ENCODE measurements at regions not wholly inside any gene's neighbourhood (a gene's known extent, or its start where the extent isn't known, plus 50 kb on each side); places are given as distances from the start of the nearest gene placed in this dataset.

DNA sequence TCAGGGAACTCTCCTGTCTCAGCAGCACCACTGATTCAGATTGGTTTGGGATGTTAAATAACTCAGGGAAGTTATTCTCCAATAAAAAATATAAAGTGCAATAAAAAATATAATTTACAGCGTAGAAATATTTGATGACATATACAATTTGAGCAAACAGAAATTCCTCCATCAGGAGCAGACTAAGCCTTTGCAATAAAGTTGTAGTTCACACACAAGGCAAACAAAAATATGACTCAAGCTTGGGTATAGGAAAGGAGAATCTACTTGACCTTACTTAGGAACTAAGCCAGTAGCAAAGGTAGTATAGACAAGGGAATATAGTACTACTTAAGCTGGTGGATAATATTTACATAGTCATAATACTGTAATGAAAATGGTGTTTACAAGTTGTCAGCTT, 264.1 kb downstream of the KIF21A start:
- Mint-ChIP-seq H3K36me3 (ENCODE audit: insufficient read depth, unreplicated experiment) (no peaks in the 10 kb centered on the region), H3K27me3 (ENCODE audit: unreplicated experiment) (no peaks in the 10 kb centered on the region), H3K9me3 (ENCODE audit: low read depth, unreplicated experiment) (no peaks in the 10 kb centered on the region), H3K4me3 (ENCODE audit: low read depth, unreplicated experiment) (no peak overlapping the region), H3K4me1 (ENCODE audit: low read depth, unreplicated experiment) (no peaks in the 10 kb centered on the region), H3K27ac (ENCODE audit: unreplicated experiment) (no peak overlapping the region)
- DNase-seq: no peak
- intact Hi-C loops (cut with micrococcal nuclease; ENCODE audit: unreplicated experiment): no loop called here
- no peak for TF ChIP-seq CTCF (IDR thresholded peaks at IDR 0.05; ENCODE audit: unreplicated experiment)
- CTCF ChIA-PET: no interaction called here
- BruUV-seq (replicated peaks): no TSS peak

DNA sequence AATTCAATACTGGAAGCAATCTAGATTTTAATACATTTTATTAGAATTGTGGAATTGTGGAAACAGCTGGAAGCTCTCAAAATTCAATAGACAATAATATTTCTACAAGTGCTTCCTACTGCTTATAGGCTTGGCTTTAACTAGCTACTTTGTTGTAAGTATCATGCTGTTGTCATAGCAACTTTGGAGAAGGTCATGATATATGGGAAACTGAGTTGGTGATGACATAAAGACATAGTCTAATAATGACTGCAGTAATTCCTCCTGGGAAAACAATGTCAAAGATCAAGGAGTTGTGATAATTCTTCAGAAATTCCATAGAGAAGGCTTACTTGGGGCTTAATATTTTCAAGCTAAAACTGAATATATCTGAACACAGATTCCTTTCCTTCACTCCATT, 266.6 kb downstream of the KIF21A start:
- no peak overlapping the region for H3K27ac Mint-ChIP-seq (ENCODE audit: unreplicated experiment)
- TF ChIP-seq CTCF (IDR thresholded peaks at IDR 0.05; ENCODE audit: unreplicated experiment): no peak
- H3K4me1 Mint-ChIP-seq (ENCODE audit: low read depth, unreplicated experiment): no peaks in the 10 kb centered on the region
- H3K27me3 Mint-ChIP-seq (ENCODE audit: unreplicated experiment): no peaks in the 10 kb centered on the region
- no TSS peak for BruUV-seq (replicated peaks)
- CTCF ChIA-PET: no interaction called here
- intact Hi-C loops (cut with micrococcal nuclease; ENCODE audit: unreplicated experiment): no loop called here
- no peak overlapping the region for H3K4me3 Mint-ChIP-seq (ENCODE audit: low read depth, unreplicated experiment)
- H3K36me3 Mint-ChIP-seq (ENCODE audit: insufficient read depth, unreplicated experiment): no peaks in the 10 kb centered on the region
- DNase-seq: no peak
- no peaks in the 10 kb centered on the region for H3K9me3 Mint-ChIP-seq (ENCODE audit: low read depth, unreplicated experiment)

DNA sequence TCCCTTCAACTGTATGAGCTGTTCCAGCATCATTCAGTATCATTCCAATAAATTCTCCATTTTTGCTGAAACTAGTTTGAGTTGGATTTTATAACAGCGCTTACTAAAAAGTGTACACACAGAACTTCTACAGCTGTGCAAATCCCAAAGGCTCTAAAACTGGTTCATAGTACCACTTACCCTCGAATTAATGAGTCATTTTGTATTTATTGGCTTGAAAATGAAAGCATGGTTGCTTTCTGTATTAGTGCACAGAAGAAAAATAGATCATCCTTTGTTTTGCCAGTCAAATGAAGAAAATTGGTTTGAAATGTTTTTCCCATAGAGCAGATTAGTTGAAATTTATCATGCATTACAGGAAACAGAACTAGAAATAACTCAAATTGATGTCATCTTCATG, 268.3 kb upstream of the CPNE8 start:
- DNase-seq: no peak
- no peaks in the 10 kb centered on the region for H3K4me1 Mint-ChIP-seq (ENCODE audit: low read depth, unreplicated experiment)
- intact Hi-C loops (cut with micrococcal nuclease; ENCODE audit: unreplicated experiment): no loop called here

GRCh38 chr12:39165338-39165737, 259.9 kb upstream of the CPNE8 start:
- BruUV-seq (replicated peaks): no TSS peak
- Mint-ChIP-seq H3K4me3 (ENCODE audit: low read depth, unreplicated experiment) (no peak overlapping the region), H3K27ac (ENCODE audit: unreplicated experiment) (no peak overlapping the region), H3K4me1 (ENCODE audit: low read depth, unreplicated experiment) (no peaks in the 10 kb centered on the region), H3K36me3 (ENCODE audit: insufficient read depth, unreplicated experiment) (no peaks in the 10 kb centered on the region), H3K27me3 (ENCODE audit: unreplicated experiment) (no peaks in the 10 kb centered on the region), H3K9me3 (ENCODE audit: low read depth, unreplicated experiment) (no peaks in the 10 kb centered on the region)
- CTCF ChIA-PET: no interaction called here
- TF ChIP-seq CTCF (IDR thresholded peaks at IDR 0.05; ENCODE audit: unreplicated experiment): no peak
- DNase-seq: no peak
- intact Hi-C loops (cut with micrococcal nuclease; ENCODE audit: unreplicated experiment): no loop called here

More for the DNA sequence above, 268.3 kb upstream of the CPNE8 start:
- no peak overlapping the region for H3K27ac Mint-ChIP-seq (ENCODE audit: unreplicated experiment)
- H3K36me3 Mint-ChIP-seq (ENCODE audit: insufficient read depth, unreplicated experiment): no peaks in the 10 kb centered on the region
- no peak overlapping the region for H3K4me3 Mint-ChIP-seq (ENCODE audit: low read depth, unreplicated experiment)
- CTCF ChIA-PET: no interaction called here
- no peaks in the 10 kb centered on the region for H3K9me3 Mint-ChIP-seq (ENCODE audit: low read depth, unreplicated experiment)
- no TSS peak for BruUV-seq (replicated peaks)
- no peak for TF ChIP-seq CTCF (IDR thresholded peaks at IDR 0.05; ENCODE audit: unreplicated experiment)
- H3K27me3 Mint-ChIP-seq (ENCODE audit: unreplicated experiment): no peaks in the 10 kb centered on the region

Measured in Calu3 (cell line).